Brain microvascular endothelial cell (primary cell): ENCODE measurements at regions not wholly inside any gene's neighbourhood (a gene's known extent, or its start where the extent isn't known, plus 50 kb on each side); places are given as distances from the start of the nearest gene placed in this dataset.
A peak's percentile ranks its signal among the peaks of the same experiment; 100 is the strongest.

Source experiments
- DNase-seq: peaks from one replicate; pipeline ENCODE4 v3.0.0-alpha.2; 2020
- H3K27ac ChIP-seq: fragments of 250-450 bp; sonication (Bioruptor Pico); 2 replicates; pipeline ENCODE4 v1.5.1; 2020; ENCODE audit warnings: mild to moderate bottlenecking, moderate library complexity
- H3K27me3 ChIP-seq: fragments of 250-450 bp; sonication (Bioruptor Pico); replicated peaks from 2 replicates; pipeline ENCODE4 v1.5.1; 2020; ENCODE audit warnings: mild to moderate bottlenecking
- H3K36me3 ChIP-seq: fragments of 250-450 bp; sonication (Bioruptor Pico); replicated peaks from 2 replicates; pipeline ENCODE4 v1.5.1; 2020; ENCODE audit warnings: mild to moderate bottlenecking
- H3K4me3 ChIP-seq: 2 replicates; pipeline ENCODE4 v1.5.1; 2011; ENCODE audit warnings: low read depth, mild to moderate bottlenecking, control low read depth, low read length, moderate library complexity
- in situ Hi-C: cut with HindIII; loops from 2 replicates; pipeline ENCODE4 v1.10.0; 2017; ENCODE audit warnings: low sequenced_read_pairs, low pct_ligation_motif_present
- TF ChIP-seq, protein P1 (sequence below): IDR thresholded peaks from 2 replicates; pipeline ENCODE4 v1.5.1; 2011; ENCODE audit warnings: low read depth, mild to moderate bottlenecking, moderate library complexity, low read length, control low read depth, inconsistent platforms; ENCODE audit errors: missing control alignments

DNA sequence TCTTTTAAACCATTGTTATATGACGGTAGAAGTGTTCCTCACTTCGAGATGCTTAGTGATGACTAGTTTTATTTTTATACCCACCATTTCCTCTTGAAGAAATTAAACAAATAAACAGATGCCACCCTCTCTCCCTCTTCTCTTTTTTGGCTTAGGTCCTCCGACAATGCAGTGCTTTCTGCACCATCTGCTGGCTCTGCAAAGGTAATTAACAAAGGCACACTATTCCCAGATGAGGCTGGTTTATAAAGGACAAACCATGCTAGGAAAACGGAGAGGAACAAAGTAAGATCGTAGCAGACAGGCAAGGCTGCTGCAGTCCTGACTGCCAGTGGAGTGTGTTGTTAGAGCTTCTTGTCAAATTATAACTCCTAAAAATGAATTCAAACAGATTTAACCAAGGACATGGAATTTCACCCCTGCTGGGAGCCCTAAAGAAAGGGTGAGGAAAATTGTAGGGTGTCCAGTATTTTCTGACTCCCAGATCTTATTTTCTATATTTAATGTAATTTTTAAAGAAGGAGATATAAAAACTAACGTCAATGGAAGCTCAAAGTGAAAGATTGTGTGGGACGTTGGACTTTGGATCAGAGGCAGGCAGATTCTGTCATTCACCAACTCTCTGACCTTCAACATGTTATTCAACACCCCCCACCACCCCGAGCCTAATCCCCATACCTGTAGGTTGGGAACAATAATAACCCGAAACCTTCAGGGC is 142.1 kb downstream of the CPEB2 start:
- DNase-seq, result no peak
- Histone ChIP-seq H3K4me3 (no peak overlapping the region), H3K27me3 (no peaks in the 10 kb centered on the region), H3K27ac (no peak overlapping the region), H3K36me3 (no peaks in the 10 kb centered on the region)
- in situ Hi-C loops, result no loop called here
- TF ChIP-seq, protein P1, sequence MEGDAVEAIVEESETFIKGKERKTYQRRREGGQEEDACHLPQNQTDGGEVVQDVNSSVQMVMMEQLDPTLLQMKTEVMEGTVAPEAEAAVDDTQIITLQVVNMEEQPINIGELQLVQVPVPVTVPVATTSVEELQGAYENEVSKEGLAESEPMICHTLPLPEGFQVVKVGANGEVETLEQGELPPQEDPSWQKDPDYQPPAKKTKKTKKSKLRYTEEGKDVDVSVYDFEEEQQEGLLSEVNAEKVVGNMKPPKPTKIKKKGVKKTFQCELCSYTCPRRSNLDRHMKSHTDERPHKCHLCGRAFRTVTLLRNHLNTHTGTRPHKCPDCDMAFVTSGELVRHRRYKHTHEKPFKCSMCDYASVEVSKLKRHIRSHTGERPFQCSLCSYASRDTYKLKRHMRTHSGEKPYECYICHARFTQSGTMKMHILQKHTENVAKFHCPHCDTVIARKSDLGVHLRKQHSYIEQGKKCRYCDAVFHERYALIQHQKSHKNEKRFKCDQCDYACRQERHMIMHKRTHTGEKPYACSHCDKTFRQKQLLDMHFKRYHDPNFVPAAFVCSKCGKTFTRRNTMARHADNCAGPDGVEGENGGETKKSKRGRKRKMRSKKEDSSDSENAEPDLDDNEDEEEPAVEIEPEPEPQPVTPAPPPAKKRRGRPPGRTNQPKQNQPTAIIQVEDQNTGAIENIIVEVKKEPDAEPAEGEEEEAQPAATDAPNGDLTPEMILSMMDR, result peak; percentile 29

DNA sequence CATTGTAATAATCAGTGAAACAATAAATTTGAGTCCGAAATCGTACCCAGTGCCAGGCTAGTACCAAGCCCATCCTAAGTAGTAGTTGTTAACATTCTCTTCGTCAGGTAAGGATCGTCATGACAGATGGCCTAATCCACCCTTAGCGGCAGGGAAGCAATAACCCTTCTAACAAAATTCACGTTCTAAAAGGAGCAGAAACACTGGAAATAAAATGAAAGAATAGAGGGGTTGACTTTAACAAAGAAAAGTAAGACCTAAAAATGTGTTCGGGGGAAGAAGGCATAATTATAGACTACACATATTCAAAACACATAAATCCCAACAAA is 142.7 kb downstream of the CPEB2 start:
- Histone ChIP-seq H3K27me3 (no peaks in the 10 kb centered on the region), H3K27ac (no peak overlapping the region), H3K4me3 (no peak overlapping the region), H3K36me3 (no peaks in the 10 kb centered on the region)
- in situ Hi-C loops, result no loop called here
- no peak for DNase-seq
- TF ChIP-seq, protein P1, result no peak

DNA sequence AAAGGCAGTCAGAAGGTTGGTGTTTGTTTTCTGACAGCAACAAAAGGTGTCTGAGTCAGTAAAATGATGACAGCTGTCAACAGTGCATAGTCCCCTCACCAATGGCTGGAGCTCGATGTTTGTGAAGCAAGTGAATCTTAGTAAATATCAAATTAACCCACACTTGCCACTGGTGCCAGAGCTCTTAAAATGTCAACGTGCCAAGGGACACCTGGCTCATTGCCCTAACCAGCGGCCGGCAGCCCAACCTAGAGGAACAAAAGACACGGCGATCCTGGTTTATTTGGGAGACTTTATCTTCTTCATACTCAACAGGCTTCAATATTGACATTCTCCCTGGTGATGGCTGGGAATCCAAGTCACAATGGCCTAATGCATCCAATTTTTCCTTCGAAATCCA is 143.4 kb downstream of the CPEB2 start:
- DNase-seq, result no peak
- no peaks in the 10 kb centered on the region for H3K27me3 ChIP-seq
- no peaks in the 10 kb centered on the region for H3K36me3 ChIP-seq
- no peak overlapping the region for H3K27ac ChIP-seq
- TF ChIP-seq, protein P1, result no peak
- H3K4me3 ChIP-seq, result no peak overlapping the region
- in situ Hi-C loops, result no loop called here

DNA sequence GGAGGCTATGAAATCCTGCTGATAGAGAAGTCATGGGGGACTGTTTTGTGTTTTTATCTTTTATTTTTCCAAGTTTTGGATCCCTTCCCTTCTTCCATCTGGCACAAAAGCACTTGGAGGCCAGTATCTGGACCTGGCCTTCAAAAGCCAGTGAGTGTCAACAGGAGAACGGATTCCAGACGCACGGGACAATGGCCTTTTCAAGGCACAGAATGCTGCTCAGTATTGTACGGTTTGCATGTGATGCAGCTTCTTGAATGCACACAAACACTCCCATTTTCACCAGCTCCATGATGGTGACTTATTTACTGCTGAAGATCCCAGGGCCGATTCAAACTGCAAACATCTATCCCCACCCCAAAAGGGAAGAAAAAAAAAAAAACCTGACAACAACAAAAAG is 145.4 kb downstream of the CPEB2 start:
- Histone ChIP-seq H3K27ac (no peak overlapping the region), H3K4me3 (no peak overlapping the region), H3K36me3 (no peaks in the 10 kb centered on the region), H3K27me3 (no peaks in the 10 kb centered on the region)
- in situ Hi-C loops, result no loop called here
- TF ChIP-seq, protein P1, result no peak
- DNase-seq, result no peak

DNA sequence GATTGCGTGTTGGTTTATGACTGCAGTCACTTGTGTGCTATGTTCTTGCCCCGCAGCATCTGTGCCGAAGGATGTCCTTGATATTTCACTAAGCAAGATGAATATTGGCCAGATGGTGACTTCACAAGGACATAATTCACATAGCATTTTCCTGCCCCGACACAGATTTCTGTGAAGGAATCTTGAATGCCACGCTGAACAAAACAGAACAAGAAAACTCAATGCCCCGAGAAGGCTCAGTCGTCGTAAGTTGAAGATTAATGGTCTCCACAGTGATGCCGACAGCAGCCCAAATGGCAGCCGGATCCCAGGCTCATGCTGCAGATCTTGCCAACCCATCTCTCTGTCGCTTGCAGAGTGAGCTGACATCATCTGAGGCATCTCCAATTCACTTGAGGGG is 145.9 kb downstream of the CPEB2 start:
- TF ChIP-seq, protein P1, result no peak
- no peak overlapping the region for H3K27ac ChIP-seq
- in situ Hi-C loops, result no loop called here
- no peaks in the 10 kb centered on the region for H3K36me3 ChIP-seq
- no peak overlapping the region for H3K4me3 ChIP-seq
- H3K27me3 ChIP-seq, result no peaks in the 10 kb centered on the region
- DNase-seq, result no peak

DNA sequence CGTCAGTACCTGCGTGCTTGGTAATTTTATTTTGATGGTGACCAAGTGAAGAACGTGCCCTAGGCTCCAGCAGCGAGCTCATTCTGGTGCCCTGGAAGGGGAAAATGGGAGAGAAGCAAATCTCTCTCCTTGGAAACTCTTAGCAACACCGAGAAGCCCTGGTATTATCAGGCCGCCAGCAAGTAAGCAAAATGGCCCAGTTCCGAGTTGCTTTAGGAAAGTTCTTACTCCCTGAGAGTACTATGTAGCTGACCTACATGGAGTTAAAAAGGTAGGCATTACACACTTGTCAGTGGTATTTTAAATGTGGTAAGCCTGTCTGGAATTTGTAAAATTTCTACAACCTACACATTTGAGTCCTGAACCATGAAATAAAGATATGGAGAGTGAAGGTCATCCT is 146.4 kb downstream of the CPEB2 start:
- TF ChIP-seq, protein P1, result no peak
- Histone ChIP-seq H3K27ac (no peak overlapping the region), H3K27me3 (no peaks in the 10 kb centered on the region), H3K36me3 (no peaks in the 10 kb centered on the region), H3K4me3 (no peak overlapping the region)
- in situ Hi-C loops, result no loop called here
- DNase-seq, result no peak
